ENCODE measurements at regions not wholly inside any gene's neighbourhood (a gene's known extent, or its start where the extent isn't known, plus 50 kb on each side); places are given as distances from the start of the nearest gene placed in this dataset.
"Not testable (repeated sequence)": the region's sequence is repeated elsewhere in the genome, so short reads cannot be mapped to it uniquely, and the experiment has no call there.

DNA sequence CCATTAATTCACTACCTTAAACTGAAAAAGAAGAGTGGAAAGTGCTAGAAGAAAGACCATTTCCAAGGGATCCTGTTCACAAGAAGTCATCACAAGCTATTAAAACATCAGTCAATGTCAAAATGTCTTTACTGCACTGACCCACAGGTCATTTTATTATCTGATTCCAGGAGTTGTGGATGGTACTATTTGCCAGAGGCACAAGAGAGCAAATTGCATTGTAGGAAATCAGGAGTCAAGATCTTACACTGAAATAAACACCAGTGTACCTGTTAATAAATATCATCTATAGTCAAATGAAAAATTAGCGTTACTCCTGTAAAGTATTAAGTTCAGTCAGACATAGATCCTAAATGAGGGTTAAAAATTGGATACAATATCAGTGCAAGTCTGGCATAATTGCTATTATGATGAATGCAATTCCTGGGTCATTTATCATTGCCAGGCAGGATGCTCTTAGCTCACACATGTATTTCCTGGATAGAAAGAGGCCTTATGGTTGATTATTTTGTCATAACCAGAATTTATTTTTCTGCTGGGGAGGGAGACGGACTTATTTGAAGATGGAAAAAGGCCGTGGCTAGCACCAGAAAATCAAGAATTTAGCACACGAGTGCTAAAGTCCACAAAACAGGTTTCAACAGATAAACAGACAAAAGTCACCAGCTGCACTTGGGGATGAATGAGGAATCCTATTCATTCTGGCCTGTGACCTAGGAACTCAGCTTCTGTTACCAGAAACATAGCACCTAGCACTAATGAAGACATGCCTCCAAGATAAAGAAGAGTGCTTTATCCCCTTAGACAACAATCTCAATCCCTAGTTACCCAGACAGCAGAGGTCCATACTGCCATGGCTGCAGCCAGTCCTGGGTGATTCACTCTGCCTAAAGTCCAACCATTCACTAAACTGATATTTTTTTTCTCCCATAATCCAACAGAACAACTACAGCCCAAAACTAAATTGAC lies 683.1 kb upstream of the POM121L12 start:
- no peak for DNase-seq (ENCODE audit: low spot score)

DNA sequence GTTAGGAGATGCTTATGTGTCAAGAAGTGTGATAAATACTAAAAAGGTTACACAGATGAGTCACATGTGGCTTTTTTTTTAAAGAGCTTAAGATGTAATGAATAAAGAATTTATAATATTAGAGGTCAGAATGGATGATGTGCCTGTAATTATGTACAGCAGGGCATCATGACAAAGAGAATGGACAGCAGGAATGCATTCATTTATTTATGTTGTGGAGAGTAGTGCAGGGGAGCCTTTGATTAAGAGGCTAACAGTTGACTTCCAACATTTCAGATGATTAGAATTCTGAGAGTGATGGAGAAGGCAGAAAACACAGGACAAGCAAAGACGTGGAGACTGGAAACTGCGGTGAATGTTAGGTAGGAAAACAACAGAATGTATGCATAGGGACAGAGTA lies 691.4 kb upstream of the POM121L12 start:
- no peak for DNase-seq (ENCODE audit: low spot score)

DNA sequence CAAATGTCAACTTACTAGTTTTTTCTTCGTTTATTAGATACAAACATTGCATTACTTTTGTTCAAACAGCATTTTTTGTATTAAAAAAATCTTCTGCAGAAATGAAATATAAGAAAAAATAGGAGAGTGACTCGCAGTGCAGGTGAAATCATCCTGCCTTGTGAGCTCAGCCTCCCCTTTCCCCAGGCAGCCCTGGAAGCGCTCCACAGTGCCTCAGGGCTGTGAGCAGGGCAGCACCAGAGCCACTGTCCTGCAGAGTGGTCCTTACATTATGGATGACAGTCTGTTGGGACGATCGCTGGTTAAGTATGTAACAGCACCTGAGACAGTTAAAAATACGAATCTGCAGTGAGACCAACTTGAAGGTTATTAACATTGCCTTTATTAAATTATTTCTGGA lies 695.4 kb upstream of the POM121L12 start:
- DNase-seq (ENCODE audit: low spot score), result no peak

DNA sequence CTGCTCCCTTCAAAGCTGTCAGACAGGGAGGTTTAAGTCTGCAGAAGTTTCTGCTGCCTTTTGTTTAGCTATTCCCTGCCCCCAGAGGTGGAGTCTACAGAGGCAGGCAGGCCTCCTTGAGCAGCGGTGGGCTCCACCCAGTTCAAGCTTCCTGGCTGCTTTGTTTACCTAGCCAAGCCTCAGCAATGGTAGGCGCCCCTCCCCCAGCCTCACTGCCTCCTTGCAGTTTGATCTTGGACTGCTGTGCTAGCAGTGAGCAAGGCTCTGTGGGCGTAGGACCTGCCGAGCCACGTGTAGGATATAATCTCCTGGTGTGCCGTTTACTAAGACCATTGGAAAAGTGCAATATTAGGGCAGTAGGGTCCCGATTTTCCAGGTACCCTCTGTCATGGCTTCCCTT lies 707.1 kb upstream of the POM121L12 start:
- DNase-seq (ENCODE audit: low spot score), result not testable (repeated sequence)

DNA sequence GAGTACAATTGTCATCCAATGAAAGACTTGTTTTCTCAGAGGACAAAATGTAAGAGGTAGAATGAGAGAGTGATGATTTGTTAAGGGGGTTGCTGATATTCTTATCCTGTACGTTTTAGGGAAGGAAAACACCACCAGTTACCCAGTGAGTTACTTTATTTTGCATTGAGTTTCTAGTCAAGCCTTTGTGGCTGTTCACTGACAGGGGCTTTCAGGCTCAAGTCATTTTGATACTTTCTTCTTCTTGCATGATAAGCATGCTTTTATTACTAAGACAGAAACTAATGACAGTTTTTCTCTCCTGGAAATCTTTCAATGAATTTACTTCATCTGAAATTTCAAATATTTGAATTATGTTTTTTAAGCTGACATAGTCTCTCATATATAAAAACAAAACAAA lies 710.2 kb upstream of the POM121L12 start:
- no peak for DNase-seq (ENCODE audit: low spot score)

DNA sequence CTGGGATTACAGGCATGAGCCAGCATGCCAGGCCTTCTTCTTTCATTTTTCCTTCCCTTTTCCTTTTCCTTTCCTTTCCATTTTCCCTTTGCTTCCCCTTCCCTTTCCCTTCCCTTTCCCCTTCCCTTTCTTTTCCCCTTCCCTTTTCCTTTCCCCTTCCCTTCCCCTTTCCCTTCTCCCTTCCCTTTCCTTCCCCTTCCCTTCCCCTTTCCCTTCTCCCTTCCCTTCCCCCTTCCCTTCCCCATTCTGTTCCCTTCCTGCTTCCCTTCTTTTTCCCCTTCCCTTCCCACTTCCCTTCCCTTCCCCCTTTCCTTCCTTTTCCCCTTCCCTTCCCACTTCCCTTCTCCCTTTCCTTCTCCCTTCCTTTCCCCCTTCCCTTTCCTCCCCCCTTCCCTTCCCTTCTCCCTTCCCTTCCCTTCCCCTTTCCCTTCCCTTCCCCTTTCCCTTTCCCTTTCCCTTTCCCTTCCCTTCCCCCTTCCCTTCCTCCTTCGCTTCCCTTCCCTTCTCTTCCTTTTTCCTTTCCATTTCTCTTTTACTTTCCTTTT lies 712.2 kb upstream of the POM121L12 start:
- DNase-seq (ENCODE audit: low spot score), result no peak

DNA sequence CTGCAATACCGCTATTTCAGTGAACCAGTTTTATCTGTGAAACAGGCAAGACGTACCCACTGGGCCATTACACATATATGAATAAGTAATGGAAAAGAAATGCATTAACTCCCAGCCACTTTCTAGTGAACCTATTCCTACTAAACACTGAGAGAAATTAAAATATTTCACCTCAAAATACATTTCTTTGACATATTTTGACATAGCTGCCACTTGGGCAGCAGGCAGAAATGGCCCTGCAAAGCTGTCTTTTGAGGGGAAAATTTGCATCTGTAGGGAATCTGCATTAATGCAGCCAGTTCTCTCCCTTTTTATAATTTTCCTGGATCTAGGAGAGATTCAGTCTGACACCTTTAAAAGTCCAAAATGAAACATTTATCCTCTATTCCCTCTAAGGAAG lies 714.8 kb upstream of the POM121L12 start:
- DNase-seq (ENCODE audit: low spot score), result no peak

DNA sequence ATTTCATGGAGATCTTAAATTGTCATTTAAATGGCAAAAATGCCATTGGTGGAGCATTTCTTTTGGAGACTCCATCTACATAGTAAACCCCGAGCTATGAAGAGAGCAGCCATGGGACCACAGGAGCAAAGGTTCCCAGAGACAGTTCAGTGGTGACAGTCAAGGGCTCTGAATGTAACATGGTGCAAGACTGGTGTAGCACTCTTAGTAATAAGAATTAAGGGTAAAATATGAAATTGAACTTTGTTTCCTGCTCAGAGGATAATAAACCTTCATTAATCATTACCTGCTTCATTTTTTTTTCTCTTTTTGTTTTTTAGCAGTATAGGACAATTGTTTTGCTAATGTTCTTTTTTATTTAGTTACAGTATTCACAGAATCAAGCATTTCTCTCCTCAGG lies 717.5 kb upstream of the POM121L12 start:
- no peak for DNase-seq (ENCODE audit: low spot score)

DNA sequence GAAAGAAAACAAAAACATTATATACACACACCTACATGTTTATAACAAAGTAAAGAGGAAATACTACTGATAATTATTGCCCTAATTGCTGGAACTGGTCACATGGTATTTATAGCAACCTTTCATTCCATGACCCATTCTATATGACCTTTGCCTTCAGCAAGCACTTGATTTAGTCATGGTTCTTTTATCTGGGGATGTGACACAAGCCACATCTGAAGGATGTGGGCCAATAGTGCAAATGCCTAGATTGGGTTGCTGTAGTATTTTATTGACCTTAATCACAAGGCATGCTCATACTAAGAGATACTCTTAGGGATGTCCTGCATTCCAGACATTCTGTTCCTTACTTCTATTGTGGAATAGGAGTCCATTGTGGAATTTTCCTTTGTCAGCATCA lies 723.5 kb upstream of the POM121L12 start:
- DNase-seq (ENCODE audit: low spot score), result no peak

DNA sequence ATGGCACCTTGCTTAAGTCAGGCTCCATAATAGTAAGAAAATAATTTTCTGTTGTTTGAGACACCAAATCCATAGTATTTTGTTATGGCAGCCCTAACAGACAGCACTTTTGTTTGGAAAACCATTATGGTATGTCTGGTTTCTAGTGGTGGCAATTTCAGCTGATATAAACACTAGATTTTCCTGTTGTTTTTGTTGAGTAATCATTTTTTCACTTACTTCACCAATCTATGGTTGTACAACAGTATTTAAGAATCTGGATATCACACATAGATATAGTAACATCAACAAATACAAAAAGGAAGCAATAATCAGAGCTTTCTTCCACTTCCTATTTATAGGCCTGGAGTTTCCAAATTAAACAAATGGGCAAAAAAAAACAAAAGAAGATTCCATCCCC lies 725.8 kb upstream of the POM121L12 start:
- DNase-seq (ENCODE audit: low spot score), result no peak

DNA sequence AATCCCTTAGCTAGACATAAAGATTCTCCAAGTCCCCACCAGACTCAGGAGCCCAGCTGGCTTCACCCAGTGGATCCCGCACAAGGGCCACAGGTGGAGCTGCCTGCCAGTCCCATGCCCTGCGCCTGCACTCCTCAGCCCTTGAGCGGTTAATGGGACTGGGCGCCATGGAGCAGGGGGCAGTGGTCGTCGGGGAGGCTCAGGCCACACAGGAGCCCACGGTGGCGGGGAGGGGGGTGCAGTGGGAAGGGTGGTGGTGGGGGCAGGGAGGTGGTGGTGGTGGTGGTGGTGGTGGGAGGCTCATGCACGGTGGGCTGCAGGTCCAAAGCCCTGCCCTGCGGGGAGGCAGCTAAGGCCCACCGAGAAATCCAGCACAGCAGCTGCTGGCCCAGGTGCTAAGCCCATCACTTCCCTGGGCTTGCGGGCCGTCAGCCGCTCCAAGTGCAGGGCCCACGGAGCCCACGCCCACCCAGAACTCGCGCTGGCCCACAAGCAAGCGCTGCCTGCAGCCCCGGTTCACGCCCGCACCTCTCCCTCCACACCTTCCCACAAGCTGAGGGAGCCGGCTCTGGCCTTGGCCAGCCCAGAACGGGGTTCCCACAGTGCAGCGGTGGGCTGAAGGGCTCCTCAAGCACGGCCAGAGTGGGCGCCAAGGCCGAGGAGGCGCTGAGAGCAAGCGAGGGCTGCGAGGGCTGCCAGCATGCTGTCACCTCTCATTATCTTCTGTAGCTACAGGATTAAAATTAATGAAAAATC lies 732.5 kb upstream of the POM121L12 start:
- no peak for DNase-seq (ENCODE audit: low spot score)

DNA sequence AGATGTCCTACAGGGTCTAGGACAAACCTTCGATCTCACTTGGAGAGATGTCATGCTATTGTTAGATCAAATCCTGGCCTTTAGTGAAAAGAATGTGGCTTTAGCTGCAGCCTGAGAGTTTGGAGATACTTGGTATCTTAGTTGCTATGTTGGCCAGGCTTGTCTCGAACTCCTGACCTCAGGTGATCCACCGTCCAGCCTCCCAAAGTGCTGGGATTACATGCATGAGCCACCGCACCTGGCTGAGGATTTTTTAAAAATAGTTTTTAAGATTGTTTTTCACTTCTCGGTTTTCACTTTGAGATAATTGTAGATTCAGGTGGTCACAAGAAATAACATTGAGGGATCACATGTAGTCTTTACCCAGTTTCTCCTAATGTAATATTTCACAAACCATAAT lies 738.3 kb upstream of the POM121L12 start:
- no peak for DNase-seq (ENCODE audit: low spot score)

DNA sequence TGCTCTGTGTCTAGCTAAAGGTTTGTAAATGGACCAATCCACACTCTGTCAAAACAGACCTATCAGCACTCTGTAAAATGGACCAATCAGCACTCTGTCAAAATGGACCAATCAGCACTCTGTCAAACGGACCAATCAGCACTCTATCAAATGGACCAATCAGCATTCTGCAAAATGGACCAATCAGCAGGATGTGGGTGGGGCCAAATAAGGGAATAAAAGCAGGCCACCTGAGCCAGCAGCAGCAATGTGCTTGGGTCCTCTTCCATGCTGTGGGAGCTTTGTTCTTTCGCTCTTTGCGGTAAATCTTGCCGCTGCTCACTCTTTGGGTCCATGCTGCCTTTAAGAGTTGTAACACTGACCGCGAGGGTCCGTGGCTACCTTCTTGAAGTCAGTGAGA lies 740.5 kb upstream of the POM121L12 start:
- no peak for DNase-seq (ENCODE audit: low spot score)

DNA sequence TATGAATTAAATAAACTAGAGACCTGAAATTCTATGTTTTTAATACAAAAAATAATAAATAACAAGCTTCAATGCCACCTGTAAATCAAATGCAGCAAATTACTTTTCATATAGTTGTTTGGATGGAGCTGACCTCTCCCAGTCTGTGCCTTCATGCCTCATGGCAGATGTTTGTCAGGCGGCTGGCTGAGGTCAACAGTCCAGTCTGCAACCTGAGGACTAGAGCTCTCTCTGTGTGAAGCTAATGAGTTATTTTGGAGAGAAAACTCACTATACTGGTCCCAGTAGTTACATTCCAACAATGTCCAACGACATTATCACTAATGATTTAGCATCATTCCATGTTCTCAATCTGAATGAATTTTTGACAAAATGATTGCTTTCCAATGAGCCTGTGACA lies 746.2 kb upstream of the POM121L12 start:
- no peak for DNase-seq (ENCODE audit: low spot score)

DNA sequence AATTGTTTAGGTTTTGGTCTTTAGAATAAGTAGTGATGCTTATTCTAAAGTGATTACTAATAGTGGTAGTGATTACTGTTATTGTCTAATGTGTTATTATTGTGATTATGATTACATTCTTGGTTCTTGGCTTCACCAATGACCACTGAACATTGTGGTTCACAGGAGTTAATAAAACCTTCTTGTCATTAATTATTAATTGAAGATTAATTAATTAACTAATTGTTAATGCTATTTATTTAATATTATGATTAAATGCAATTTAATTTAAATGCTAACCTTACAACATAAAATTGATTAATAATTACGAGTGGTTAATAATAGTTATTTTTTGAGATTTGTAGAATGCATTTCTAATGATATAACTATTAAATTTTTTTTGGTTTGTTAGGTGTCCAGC lies 747.7 kb upstream of the POM121L12 start:
- no peak for DNase-seq (ENCODE audit: low spot score)

DNA sequence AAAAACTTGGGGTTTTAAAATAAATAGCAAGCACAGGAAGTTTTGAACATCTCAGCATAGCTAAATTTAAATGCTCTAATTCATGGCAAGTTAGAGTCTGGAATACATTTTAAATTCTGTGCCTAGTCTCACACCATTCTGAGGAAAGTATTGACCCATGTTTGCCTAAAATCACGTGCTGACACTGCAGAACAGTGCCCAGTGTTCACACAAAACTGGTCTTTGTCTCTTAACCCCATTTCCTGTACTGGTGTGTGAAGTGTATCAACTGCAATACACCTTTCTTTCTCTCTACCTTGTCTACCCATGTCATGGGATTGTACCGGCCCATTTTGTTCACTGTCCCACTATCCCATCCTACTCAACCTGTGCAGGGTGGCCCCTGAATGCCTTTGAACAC lies 749.7 kb upstream of the POM121L12 start:
- no peak for DNase-seq (ENCODE audit: low spot score)

DNA sequence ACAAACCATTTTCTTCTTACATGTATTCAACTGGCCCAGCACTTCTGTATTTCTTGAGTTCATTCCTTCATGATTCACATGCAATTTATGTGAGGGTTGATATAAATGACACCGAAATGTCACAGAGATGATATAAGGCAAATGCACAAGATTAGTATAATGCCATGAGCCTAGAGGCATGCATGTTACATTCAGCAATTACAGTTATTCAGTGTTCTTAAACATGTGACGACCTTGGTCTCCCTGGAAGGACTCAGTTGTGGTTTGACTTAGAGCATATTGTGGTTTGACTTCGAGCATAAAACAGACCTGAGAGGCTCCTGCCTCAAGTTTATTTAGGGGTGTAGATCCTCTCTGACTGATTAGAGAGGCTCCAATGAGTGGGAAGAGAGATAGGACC lies 752.1 kb upstream of the POM121L12 start:
- DNase-seq (ENCODE audit: low spot score), result no peak

DNA sequence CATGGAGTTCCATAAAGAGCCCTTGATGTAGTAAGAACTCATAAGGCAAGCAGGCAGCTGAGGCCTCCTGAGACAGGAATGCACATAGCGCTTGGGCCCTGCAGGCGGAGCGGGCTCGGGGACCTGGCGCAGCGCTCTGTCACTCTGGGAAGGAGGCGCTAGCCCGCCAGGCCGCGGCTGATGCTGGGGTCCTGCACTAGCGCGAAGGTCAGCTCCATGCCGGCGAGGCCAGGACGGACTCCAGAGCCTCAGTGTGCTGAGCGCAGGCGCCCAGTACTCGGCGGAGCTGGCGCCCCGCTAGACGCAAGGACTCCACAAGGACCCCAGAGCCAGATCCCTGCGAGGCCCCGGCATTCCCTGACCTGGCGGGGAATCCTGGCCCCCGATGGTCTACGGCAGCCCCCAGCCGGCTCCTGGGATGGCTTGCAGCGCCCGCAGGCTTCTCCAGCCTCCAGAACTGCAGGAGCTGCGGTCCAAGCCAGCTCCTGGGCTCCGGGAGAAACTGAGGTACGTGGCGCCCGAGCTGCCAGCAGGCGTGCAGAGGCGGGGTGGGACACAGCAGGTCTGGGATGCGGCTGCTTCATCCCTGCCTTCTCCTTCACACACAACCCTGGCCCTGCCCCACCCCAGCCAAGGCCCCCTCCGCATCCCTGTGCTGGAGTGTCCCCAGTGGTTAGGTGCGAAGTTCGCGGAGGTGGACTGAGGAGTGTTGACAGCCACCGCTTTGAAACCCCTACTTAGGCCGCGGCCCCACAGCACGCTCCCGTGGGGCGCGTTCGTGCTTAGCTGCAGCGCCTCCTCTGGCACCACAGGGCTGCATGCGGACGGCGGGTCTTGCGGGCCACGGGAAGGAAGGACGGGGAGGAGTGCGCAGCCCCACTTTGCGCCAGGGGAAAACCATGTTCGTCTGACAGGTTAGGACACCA lies 761.5 kb upstream of the POM121L12 start:
- no peak for DNase-seq (ENCODE audit: low spot score)

DNA sequence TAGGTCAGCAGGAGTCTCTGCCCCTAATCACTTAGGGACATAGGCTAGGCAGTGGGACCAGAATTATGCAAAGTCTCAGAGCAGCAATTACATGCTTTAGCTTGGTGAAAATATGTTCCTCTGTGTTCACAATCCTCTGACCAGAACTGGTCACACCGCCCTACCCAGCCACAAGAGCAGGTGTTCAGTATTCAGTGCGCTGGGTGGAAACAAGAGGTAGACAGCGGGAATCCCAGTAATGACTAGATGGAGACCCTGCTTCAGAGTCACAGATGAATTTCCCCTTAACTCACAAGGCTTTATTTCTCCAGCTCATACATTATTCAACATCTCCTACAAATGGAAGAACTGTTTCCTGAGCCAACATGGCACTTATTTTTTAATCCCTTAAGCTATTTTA lies 763.7 kb upstream of the POM121L12 start:
- no peak for DNase-seq (ENCODE audit: low spot score)

DNA sequence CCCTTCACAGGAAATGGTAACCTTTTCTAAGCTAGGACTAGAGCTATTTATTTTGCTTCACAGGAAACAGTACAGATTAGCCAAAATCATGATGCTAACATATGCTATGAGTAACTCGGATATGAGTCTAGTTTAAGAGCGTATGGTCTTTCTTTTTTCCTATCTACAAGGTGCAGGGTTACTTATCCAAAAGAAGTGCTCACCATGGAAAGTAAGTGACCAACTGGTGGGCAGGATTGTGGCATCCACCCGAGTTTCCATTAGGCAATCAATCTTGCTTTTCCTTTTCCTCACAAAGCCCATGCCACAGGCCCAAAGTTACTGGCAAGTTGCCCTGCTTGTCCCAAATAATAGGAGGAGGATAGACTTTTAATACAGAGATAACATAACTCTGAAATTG lies 765.1 kb upstream of the POM121L12 start:
- DNase-seq (ENCODE audit: low spot score), result no peak

DNA sequence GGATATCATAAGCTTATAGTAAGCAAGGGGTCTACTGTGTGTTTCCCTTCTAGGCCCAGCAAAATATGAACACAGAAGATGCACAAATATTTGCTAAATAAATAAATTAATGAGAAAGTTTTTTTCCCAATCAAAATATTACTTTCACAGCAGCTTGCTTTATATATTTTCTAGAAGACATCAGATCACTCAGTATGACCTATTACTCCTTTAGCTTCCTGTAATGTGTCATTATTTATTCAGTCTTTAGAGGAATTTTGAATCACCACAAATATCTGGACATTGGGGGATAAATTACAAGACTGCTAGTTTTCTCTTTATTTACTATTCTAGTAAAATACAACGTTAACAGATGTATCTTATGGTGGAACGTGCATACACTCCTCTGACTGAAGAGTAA lies 765.8 kb upstream of the POM121L12 start:
- DNase-seq (ENCODE audit: low spot score), result no peak

DNA sequence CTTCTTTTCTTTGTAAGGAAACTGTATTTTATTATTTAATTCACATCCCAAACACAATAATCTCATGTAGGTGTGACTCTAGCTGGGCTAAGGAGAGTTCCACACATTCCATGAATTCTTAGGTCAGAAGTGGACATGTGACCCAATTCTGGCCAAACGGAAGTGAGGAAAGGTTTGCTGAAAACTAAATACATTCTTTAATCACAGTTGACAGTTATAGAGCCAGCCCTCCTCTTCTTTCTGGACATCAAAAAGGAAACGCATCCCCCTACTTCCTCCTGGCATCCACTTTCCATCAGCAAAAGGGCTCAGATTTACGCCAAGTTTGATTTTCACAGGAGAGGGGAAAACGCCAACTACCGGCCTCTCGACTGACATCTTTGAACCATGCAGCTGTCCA lies 774.4 kb upstream of the POM121L12 start:
- no peak for DNase-seq (ENCODE audit: low spot score)
